K562 (cell line): ENCODE measurements at regions not wholly inside any gene's neighbourhood (a gene's known extent, or its start where the extent isn't known, plus 50 kb on each side); places are given as distances from the start of the nearest gene placed in this dataset.
"Not testable (repeated sequence)": the region's sequence is repeated elsewhere in the genome, so short reads cannot be mapped to it uniquely, and the experiment has no call there.

Experiments used
- ATAC-seq: fragments of 200-7000 bp; cut with Tn5 transposase; 3 replicates; pipeline ENCODE4 v1.9.1; 2020; ENCODE audit warnings: moderate library complexity
- BruUV-seq: library from RNA; stranded (reverse); fragments of 400-500 nt; replicated peaks from 2 replicates; lab custom pipeline; 2021; lab: Mats Ljungman, UMichigan
- CTCF ChIA-PET: fragments of 300-600 bp; formaldehyde crosslinking; extraction: SDS; loops from one replicate; lab custom pipeline; 2021; ENCODE audit warnings: low intra/inter-chr PET ratio; lab: Yijun Ruan, JAX
- POLR2A ChIA-PET: fragments of 300-600, 350-650 bp; sonication (Branson Sonifier 250); formaldehyde crosslinking; extraction: SDS; loops from one replicate; lab custom pipeline; 2021; ENCODE audit warnings: antibody characterized with exemption, inconsistent platforms; lab: Yijun Ruan, JAX
- DNase-seq, 4 experiments: peaks; one replicate each; pipeline versions ENCODE4 v3.0.0 to v3.0.0-alpha.2; 2011 to 2018; ENCODE audit warnings: low spot score in 3 of 4, mixed read lengths in 3 of 4; ENCODE audit errors: extremely low read depth in 1 of 4
- FAIRE-seq: peaks from 2 replicates; lab custom pipeline; 2011; peaks lifted over from hg19 to GRCh38; lab: Jason Lieb, UNC
- H2AFZ ChIP-seq: 2 replicates; pipeline ENCODE4 v1.6.0; 2011; ENCODE audit warnings: low read depth, low read length, control low read depth, inconsistent platforms
- H3K27ac ChIP-seq: fragments of 200-600 bp; 3 replicates; pipeline ENCODE4 v1.8.0; 2011; ENCODE audit warnings: low read depth, mild to moderate bottlenecking, control low read depth, inconsistent platforms, low read length, moderate library complexity, mixed read lengths; ENCODE audit errors: extremely low read depth
- H3K27me3 ChIP-seq, 2 experiments: fragments of 300-600 bp in 1 of 2; 2 replicates in 1 of 2; 3 replicates in 1 of 2; pipeline versions ENCODE4 v1.6.0 to v1.8.0; 2011; ENCODE audit warnings: inconsistent platforms in 2 of 2, low read length in 2 of 2, mild to moderate bottlenecking in 1 of 2, mixed read lengths in 1 of 2, moderate library complexity in 1 of 2; ENCODE audit not compliant: control insufficient read depth in 2 of 2, insufficient read depth in 2 of 2
- H3K36me3 ChIP-seq: fragments of 300-600 bp; 3 replicates; pipeline ENCODE4 v1.8.0; 2011; ENCODE audit warnings: mild to moderate bottlenecking, low read length, inconsistent platforms; ENCODE audit not compliant: control insufficient read depth, insufficient read depth
- H3K4me1 ChIP-seq, 2 experiments: fragments of 200-600 bp in 1 of 2; replicated peaks in 1 of 2; 2 replicates in 1 of 2; 3 replicates in 1 of 2; pipeline versions ENCODE4 v1.5.1 to v1.8.0; 2011; ENCODE audit warnings: inconsistent platforms in 2 of 2, low read length in 2 of 2, mild to moderate bottlenecking in 1 of 2, mixed read lengths in 1 of 2, moderate library complexity in 1 of 2; ENCODE audit not compliant: control insufficient read depth in 2 of 2, insufficient read depth in 2 of 2
- H3K4me2 ChIP-seq: 2 replicates; pipeline ENCODE4 v1.6.1; 2011; ENCODE audit warnings: low read length, control low read depth, inconsistent platforms, mixed read lengths; ENCODE audit not compliant: insufficient read depth
- H3K4me3 ChIP-seq: fragments of 200-600 bp; sonication (generic), shearing (Covaris generic); 2 replicates; pipeline ENCODE4 v1.5.1; 2016; ENCODE audit warnings: control low read depth, inconsistent platforms
- H3K79me2 ChIP-seq: fragments of 200-600 bp; 3 replicates; pipeline ENCODE4 v1.8.0; 2011; ENCODE audit warnings: low read length, inconsistent platforms; ENCODE audit not compliant: control insufficient read depth, insufficient read depth
- H3K9ac ChIP-seq, 2 experiments: 2 replicates each; pipeline versions ENCODE4 v1.6.0 to v1.6.1; 2011; ENCODE audit warnings: low read depth in 2 of 2, low read length in 2 of 2, control low read depth in 1 of 2, inconsistent platforms in 1 of 2, mild to moderate bottlenecking in 1 of 2, mixed read lengths in 1 of 2; ENCODE audit not compliant: insufficient read depth in 1 of 2
- H3K9me1 ChIP-seq: one replicate; pipeline ENCODE4 v1.6.0; 2011; ENCODE audit warnings: inconsistent platforms, mild to moderate bottlenecking, low read length, moderate library complexity; ENCODE audit not compliant: control insufficient read depth, insufficient read depth
- H3K9me3 ChIP-seq: replicated peaks from 2 replicates; pipeline ENCODE4 v1.5.1; 2011; ENCODE audit warnings: low read depth, low read length, inconsistent platforms; ENCODE audit not compliant: control insufficient read depth, insufficient read depth
- H4K20me1 ChIP-seq: replicated peaks from 2 replicates; pipeline ENCODE4 v1.6.1; 2011; ENCODE audit warnings: low read length, inconsistent platforms, mixed read lengths; ENCODE audit not compliant: control insufficient read depth, insufficient read depth
- BCL6 ChIP-seq: fragments of 250-450 bp; sonication (Bioruptor Pico); IDR thresholded peaks from 2 replicates; pipeline ENCODE4 v1.4.0; 2020
- CBFA2T3 ChIP-seq: fragments of 450-650 bp; IDR thresholded peaks from 2 replicates; pipeline ENCODE4 v1.6.1; 2017
- CBX2 ChIP-seq: fragments of 200-600 bp; sonication (generic); IDR thresholded peaks from one replicate; pipeline ENCODE4 v1.6.1; 2012; ENCODE audit warnings: mild to moderate bottlenecking, low read length, inconsistent platforms; ENCODE audit not compliant: insufficient read depth, poor library complexity, severe bottlenecking
- ESRRB ChIP-seq: fragments of 250-450 bp; sonication (Bioruptor Pico); IDR thresholded peaks from 2 replicates; pipeline ENCODE4 v1.5.0; 2020; ENCODE audit warnings: mild to moderate bottlenecking, moderate library complexity, borderline replicate concordance
- GATAD2A ChIP-seq: fragments of 450-650 bp; IDR thresholded peaks from 2 replicates; pipeline ENCODE4 v1.6.1; 2017
- NR2F6 ChIP-seq: fragments of 450-650 bp; formaldehyde crosslinking; IDR thresholded peaks from 2 replicates; pipeline ENCODE4 v1.4.0; 2020; ENCODE audit warnings: mild to moderate bottlenecking
- PCBP2 ChIP-seq: fragments of 200-400 bp; formaldehyde crosslinking; IDR thresholded peaks from 2 replicates; pipeline ENCODE4 v1.6.1; 2018; ENCODE audit warnings: low read length, low read depth, mild to moderate bottlenecking, moderate library complexity; ENCODE audit not compliant: poor library complexity, severe bottlenecking
- SREBF2 ChIP-seq: sonication (generic); formaldehyde crosslinking; IDR thresholded peaks from 2 replicates; pipeline ENCODE4 v1.4.0; 2020; ENCODE audit warnings: mild to moderate bottlenecking, missing genetic modification reagents
- WHSC1 ChIP-seq: IDR thresholded peaks from one replicate; pipeline ENCODE4 v1.6.1; 2012; ENCODE audit warnings: low read length, control low read depth, inconsistent platforms
- ZNF121 ChIP-seq: sonication (generic); formaldehyde crosslinking; conservative IDR thresholded peaks from 2 replicates; pipeline ENCODE4 v1.8.0; 2022; ENCODE audit warnings: missing genetic modification reagents
- ZNF282 ChIP-seq: sonication (generic); formaldehyde crosslinking; IDR thresholded peaks from 2 replicates; pipeline ENCODE4 v1.8.1; 2023; ENCODE audit warnings: missing genetic modification reagents
- WGBS: fragments of 100-300 bp; shearing (Covaris generic); methylation state at CpG from one replicate; pipeline ENCODE4 v1.1.6; 2016; ENCODE audit warnings: low coverage, mixed read lengths; ENCODE audit not compliant: insufficient coverage; ENCODE audit errors: missing lambda C conversion rate; 5-methylcytosine and 5-hydroxymethylcytosine counted together
- in situ Hi-C: fragments of 300-500 bp; cut with MboI; formaldehyde crosslinking; loops from 4 replicates; pipeline ENCODE4 v1.15.0; 2018; ENCODE audit warnings: inconsistent platforms, mixed read lengths
- intact Hi-C: fragments of 100-400 bp; cut with micrococcal nuclease; formaldehyde crosslinking; loops from 2 replicates; pipeline ENCODE4 v1.14.2; 2022
- TF ChIP-seq, protein P1 (sequence below): sonication (generic); formaldehyde crosslinking; IDR thresholded peaks from 2 replicates; pipeline ENCODE4 v1.8.0; 2022; ENCODE audit warnings: mild to moderate bottlenecking, missing genetic modification reagents
- TF ChIP-seq, protein P2 (sequence below): sonication (generic); formaldehyde crosslinking; IDR thresholded peaks from 2 replicates; pipeline ENCODE4 v1.8.1; 2022; ENCODE audit warnings: missing genetic modification reagents

DNA sequence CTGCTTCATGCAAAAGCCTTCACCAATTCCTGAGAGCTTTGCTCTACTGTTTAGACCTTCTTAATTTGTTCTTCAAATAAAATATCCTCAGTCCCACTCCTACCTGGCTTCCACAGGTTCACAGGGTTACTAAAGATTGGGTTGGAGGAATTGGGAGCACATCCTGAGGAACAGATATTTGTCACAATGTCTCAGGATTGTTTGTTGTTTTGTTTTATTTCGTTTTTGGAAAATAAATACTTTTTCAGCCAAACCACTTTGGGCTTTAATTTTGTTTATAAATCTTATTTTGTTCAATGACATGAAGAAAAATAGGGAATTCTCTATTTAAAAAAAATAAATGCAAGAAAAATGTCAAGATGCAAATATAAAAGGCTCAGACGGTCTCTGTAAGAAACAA, 249.0 kb downstream of the MEF2C start:
- Histone ChIP-seq H3K4me3 (no peak overlapping the region), H3K27ac (no peak overlapping the region), H3K27me3 (no peaks in the 10 kb centered on the region), H3K4me1 (no peaks in the 10 kb centered on the region), H3K9me3 (no peaks in the 10 kb centered on the region), H3K36me3 (no peaks in the 10 kb centered on the region), H4K20me1 (no peaks in the 10 kb centered on the region), H3K9ac (no peak overlapping the region), H3K79me2 (no peaks in the 10 kb centered on the region), H2AFZ (no peak overlapping the region), H3K9me1 (no peaks in the 10 kb centered on the region), H3K4me2 (no peak overlapping the region)
- WGBS = 4% methylated on average over 2 of the region's 2 CpGs
- ChIA-PET POLR2A (interaction anchor here (1.3 kb wide), 1 partner anchor 12 kb away, joined by 3 read pairs; no protein-coding TSS in a partner anchor), CTCF (no interaction called here)
- intact Hi-C loops = no loop called here
- FAIRE-seq (no peak), ATAC-seq (no peak), DNase-seq (no peak)
- no peak for TF ChIP-seq ESRRB (CRISPR knock-in tag)
- TF ChIP-seq CBFA2T3 = no peak
- no peak for TF ChIP-seq CBX2
- TF ChIP-seq PCBP2 = no peak
- TF ChIP-seq WHSC1 = no peak
- TF ChIP-seq BCL6 (CRISPR knock-in tag) = no peak
- no peak for TF ChIP-seq GATAD2A
- TF ChIP-seq ZNF282 = no peak
- no peak for TF ChIP-seq SREBF2
- TF ChIP-seq, protein P1, sequence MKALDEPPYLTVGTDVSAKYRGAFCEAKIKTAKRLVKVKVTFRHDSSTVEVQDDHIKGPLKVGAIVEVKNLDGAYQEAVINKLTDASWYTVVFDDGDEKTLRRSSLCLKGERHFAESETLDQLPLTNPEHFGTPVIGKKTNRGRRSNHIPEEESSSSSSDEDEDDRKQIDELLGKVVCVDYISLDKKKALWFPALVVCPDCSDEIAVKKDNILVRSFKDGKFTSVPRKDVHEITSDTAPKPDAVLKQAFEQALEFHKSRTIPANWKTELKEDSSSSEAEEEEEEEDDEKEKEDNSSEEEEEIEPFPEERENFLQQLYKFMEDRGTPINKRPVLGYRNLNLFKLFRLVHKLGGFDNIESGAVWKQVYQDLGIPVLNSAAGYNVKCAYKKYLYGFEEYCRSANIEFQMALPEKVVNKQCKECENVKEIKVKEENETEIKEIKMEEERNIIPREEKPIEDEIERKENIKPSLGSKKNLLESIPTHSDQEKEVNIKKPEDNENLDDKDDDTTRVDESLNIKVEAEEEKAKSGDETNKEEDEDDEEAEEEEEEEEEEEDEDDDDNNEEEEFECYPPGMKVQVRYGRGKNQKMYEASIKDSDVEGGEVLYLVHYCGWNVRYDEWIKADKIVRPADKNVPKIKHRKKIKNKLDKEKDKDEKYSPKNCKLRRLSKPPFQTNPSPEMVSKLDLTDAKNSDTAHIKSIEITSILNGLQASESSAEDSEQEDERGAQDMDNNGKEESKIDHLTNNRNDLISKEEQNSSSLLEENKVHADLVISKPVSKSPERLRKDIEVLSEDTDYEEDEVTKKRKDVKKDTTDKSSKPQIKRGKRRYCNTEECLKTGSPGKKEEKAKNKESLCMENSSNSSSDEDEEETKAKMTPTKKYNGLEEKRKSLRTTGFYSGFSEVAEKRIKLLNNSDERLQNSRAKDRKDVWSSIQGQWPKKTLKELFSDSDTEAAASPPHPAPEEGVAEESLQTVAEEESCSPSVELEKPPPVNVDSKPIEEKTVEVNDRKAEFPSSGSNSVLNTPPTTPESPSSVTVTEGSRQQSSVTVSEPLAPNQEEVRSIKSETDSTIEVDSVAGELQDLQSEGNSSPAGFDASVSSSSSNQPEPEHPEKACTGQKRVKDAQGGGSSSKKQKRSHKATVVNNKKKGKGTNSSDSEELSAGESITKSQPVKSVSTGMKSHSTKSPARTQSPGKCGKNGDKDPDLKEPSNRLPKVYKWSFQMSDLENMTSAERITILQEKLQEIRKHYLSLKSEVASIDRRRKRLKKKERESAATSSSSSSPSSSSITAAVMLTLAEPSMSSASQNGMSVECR (CRISPR knock-in tag) = no peak
- no peak for TF ChIP-seq NR2F6
- TF ChIP-seq ZNF121 (CRISPR knock-in tag) = no peak
- TF ChIP-seq, protein P2, sequence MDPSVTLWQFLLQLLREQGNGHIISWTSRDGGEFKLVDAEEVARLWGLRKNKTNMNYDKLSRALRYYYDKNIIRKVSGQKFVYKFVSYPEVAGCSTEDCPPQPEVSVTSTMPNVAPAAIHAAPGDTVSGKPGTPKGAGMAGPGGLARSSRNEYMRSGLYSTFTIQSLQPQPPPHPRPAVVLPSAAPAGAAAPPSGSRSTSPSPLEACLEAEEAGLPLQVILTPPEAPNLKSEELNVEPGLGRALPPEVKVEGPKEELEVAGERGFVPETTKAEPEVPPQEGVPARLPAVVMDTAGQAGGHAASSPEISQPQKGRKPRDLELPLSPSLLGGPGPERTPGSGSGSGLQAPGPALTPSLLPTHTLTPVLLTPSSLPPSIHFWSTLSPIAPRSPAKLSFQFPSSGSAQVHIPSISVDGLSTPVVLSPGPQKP (CRISPR knock-in tag) = no peak
- BruUV-seq = no TSS peak
- in situ Hi-C loops = no loop called here

DNA sequence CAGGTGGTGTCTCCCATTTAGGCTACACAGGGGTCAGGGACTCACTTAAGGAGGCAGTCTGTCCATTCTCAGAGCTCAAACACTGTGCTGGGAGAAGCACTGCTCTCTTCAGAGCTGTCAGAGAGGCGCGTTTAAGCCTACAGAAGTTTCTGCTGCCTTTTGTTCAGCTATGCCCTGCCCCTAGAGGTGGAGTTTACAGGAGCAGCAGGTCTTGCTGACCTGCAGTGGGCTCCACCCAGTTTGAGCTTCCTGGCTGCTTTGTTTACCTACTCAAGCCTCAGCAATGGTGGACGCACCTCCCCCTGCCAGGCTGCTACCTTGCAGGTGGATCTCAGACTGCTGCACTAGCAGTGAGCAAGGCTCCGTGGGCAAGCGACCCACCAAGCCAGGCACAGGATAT, 260.1 kb downstream of the MEF2C start:
- ATAC-seq, H3K27me3 ChIP-seq, H3K36me3 ChIP-seq, H3K27ac ChIP-seq, H3K9me3 ChIP-seq, in situ Hi-C loops, H2AFZ ChIP-seq, H3K4me2 ChIP-seq, CTCF ChIA-PET, BruUV-seq, H4K20me1 ChIP-seq, H3K4me1 ChIP-seq, intact Hi-C loops, H3K4me3 ChIP-seq, FAIRE-seq, H3K79me2 ChIP-seq, H3K9ac ChIP-seq, DNase-seq, H3K9me1 ChIP-seq: not testable (repeated sequence)
- POLR2A ChIA-PET = interaction anchor here (1.1 kb wide), 1 partner anchor 11 kb away, joined by 3 read pairs; no protein-coding TSS in a partner anchor
- 0% methylated on average over 5 of the region's 5 CpGs for WGBS
